ENCODE measurements at regions not wholly inside any gene's neighbourhood (a gene's known extent, or its start where the extent isn't known, plus 50 kb on each side); places are given as distances from the start of the nearest gene placed in this dataset.

- DNase-seq (no peak), ATAC-seq (no peak)
- Histone ChIP-seq H3K4me1 (ENCODE audit: control insufficient read depth, insufficient read depth, low read length) (no peaks in the 10 kb centered on the region), H3K27me3 (ENCODE audit: control insufficient read depth, insufficient read depth) (no peaks in the 10 kb centered on the region), H3K27ac (ENCODE audit: low read length) (no peak overlapping the region), H3K9me3 (ENCODE audit: control insufficient read depth, low read length) (no peaks in the 10 kb centered on the region), H3K4me3 (ENCODE audit: low read length) (no peak overlapping the region)
- 88% methylated on average over 8 of the region's 8 CpGs for WGBS
- intact Hi-C loops (cut with DNase I): no loop called here
Observed at GRCh38 chr5:66234241-66234640, 90.1 kb downstream of the SREK1 start.

DNA sequence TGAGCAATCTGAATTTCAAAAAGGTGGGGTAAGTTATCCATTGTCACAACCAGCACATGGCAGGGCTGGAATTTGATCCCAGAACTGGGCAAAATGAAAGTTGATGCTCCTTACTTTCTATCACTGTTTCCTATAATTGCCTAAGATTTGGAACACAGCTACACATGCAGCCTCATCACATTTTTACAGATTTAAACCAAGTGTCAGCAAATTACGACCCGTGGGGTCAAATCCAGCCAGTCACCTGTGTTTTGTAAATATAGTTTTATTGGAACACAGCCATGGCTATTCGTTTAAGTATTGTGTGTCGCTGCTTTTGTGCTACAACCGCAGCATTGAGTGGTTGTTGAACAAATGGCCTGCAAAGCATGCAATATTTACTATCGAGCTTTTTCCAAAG lies 94.3 kb downstream of the SREK1 start:
- WGBS: 84% methylated on average over 6 of the region's 6 CpGs
- H3K27me3 ChIP-seq (ENCODE audit: control insufficient read depth, insufficient read depth): no peaks in the 10 kb centered on the region

GRCh38 chr5:66239034-66239433 lies 94.9 kb downstream of the SREK1 start:
- no peaks in the 10 kb centered on the region for H3K4me1 ChIP-seq (ENCODE audit: control insufficient read depth, insufficient read depth, low read length)
- ATAC-seq: no peak

More for the DNA sequence above, 94.3 kb downstream of the SREK1 start:
- no peak for DNase-seq
- intact Hi-C loops (cut with DNase I): no loop called here
- Histone ChIP-seq H3K4me3 (ENCODE audit: low read length) (no peak overlapping the region), H3K27ac (ENCODE audit: low read length) (no peak overlapping the region), H3K9me3 (ENCODE audit: control insufficient read depth, low read length) (no peaks in the 10 kb centered on the region), H3K4me1 (ENCODE audit: control insufficient read depth, insufficient read depth, low read length) (no peaks in the 10 kb centered on the region)
- no peak for ATAC-seq

DNA sequence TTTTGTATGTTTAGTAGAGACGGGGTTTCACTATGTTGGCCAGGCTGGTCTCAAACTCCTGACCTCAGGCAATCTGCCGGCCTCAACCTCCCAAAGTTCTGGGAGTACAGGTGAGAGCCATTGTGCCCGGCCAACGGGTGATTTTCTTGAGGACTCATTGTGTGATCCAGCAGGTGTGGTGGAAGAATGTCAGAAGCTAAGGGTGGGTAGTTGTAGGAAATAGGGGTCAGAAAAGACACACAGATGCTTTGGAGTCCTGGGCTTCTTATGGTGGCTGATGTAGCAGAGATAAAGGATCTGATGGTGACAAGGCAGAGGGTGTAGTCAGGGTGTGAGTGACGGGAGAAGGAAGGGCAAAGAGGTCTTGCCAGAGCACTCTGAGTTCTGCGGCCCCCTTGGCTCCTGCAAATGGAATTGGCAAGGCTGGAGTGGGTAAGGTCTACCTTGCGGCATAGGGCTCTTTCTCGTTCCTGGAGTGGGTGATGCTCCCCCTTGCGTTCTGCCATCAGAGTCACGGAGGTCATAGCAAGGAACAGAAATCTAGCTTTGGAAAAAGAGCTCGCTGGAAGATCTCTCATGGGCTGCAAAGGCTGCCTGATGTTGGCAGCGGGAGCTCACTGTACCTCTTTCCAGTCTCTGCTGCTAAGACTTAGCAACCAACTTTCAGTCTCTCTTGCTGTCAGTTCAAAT lies 97.2 kb downstream of the SREK1 start:
- 87% methylated on average over 12 of the region's 12 CpGs for WGBS
- Histone ChIP-seq H3K4me3 (ENCODE audit: low read length) (no peak overlapping the region), H3K27ac (ENCODE audit: low read length) (no peak overlapping the region), H3K4me1 (ENCODE audit: control insufficient read depth, insufficient read depth, low read length) (no peaks in the 10 kb centered on the region), H3K9me3 (ENCODE audit: control insufficient read depth, low read length) (no peaks in the 10 kb centered on the region), H3K27me3 (ENCODE audit: control insufficient read depth, insufficient read depth) (no peaks in the 10 kb centered on the region)
- DNase-seq (no peak), ATAC-seq (no peak)
- intact Hi-C loops (cut with DNase I): no loop called here

More at GRCh38 chr5:66239034-66239433, 94.9 kb downstream of the SREK1 start:
- Histone ChIP-seq H3K9me3 (ENCODE audit: control insufficient read depth, low read length) (no peaks in the 10 kb centered on the region), H3K27me3 (ENCODE audit: control insufficient read depth, insufficient read depth) (no peaks in the 10 kb centered on the region), H3K4me3 (ENCODE audit: low read length) (no peak overlapping the region), H3K27ac (ENCODE audit: low read length) (no peak overlapping the region)
- intact Hi-C loops (cut with DNase I): no loop called here
- WGBS: 66% methylated on average over 1 of the region's 1 CpG
- DNase-seq: no peak

DNA sequence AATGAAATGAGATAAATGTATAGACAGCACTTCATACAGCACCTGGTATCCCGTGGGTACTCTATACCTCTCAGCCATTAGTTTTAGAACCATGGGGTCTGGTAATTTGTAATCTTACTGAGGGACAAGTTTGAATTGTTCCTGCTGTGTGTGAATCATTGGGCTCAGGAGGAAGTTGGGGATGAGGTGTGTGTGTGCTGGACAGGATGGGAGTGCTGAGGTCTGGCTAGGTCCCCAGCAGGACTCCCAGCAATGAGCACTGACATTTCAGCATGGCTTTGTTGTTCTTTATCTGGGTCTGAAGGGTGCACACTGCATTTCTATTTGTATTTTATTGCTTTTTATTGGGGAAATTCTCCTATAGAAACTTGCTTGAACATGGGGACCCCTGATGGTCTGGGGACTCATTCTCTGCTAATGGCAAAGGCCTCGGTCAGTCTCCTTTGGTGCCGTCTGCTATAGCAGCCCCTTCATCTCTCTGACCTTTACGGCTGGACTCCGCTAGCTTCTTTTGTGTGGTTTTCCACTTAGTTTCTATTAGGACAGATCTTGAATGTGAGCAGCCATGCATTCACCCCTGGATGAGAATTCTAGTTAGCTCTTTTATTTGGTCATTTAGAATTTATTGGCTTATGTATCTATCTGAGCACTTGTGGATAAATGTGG lies 98.1 kb downstream of the SREK1 start:
- intact Hi-C loops (cut with DNase I): no loop called here
- Histone ChIP-seq H3K27me3 (ENCODE audit: control insufficient read depth, insufficient read depth) (no peaks in the 10 kb centered on the region), H3K27ac (ENCODE audit: low read length) (no peak overlapping the region), H3K4me3 (ENCODE audit: low read length) (no peak overlapping the region), H3K4me1 (ENCODE audit: control insufficient read depth, insufficient read depth, low read length) (no peaks in the 10 kb centered on the region), H3K9me3 (ENCODE audit: control insufficient read depth, low read length) (no peaks in the 10 kb centered on the region)
- ATAC-seq (no peak), DNase-seq (no peak)
- 91% methylated on average over 5 of the region's 5 CpGs for WGBS

DNA sequence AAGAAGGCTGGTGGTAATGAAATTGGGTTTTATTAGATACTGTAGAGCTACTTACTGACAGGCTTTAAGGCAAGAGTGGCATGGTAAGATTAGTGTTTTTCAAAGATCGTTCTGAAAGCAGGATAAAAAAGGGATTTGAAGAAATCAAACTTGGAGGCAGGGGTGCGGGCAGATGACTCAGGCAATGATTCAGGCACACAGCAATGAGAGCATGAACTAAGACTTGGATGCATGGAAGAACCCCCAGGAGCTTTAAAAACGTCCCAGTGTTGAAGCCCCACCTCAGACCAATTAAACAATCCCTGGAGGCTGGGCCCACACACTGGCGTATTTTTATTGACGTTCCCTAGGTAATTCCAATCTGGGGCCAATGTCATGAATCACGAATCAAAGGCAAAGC lies 102.5 kb downstream of the SREK1 start:
- ATAC-seq (no peak), DNase-seq (no peak)
- Histone ChIP-seq H3K27me3 (ENCODE audit: control insufficient read depth, insufficient read depth) (no peaks in the 10 kb centered on the region), H3K4me3 (ENCODE audit: low read length) (no peak overlapping the region), H3K9me3 (ENCODE audit: control insufficient read depth, low read length) (no peaks in the 10 kb centered on the region), H3K27ac (ENCODE audit: low read length) (no peak overlapping the region), H3K4me1 (ENCODE audit: control insufficient read depth, insufficient read depth, low read length) (no peaks in the 10 kb centered on the region)
- intact Hi-C loops (cut with DNase I): no loop called here
- 79% methylated on average over 6 of the region's 6 CpGs for WGBS

DNA sequence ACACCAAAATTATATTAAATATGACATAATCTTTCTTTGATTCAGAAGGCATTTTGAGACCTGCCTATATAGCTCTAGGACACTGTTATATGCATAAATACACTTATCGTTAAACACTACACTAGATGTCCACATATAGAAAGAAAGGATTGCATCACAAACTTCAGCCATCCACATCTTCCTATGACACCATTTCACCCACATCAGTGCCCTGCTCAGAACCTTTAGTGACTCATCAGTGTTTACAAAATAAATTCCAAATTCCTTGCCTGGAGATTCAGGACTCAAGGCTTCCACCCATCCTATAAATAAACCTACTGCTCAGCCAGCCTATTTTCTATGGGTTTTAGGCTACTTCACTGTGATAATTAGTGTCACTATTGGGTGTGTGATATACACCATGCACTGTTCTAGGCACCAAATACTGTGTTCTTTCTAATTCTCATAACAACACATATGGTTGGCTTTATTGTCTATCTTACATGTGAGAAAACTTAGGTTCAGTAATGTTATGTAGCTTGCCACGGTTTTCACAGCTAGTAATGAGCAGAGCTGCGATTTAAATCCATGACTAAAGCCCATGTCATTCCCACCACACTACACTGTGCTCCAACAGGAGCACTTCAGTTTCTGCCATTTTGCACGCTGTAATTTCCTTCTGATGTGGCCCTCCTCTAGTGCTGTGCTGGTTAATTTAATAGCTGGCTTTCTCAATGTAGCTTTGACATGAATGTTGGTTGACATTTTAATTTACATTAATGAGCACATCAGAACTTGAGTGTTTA lies 103.3 kb downstream of the SREK1 start:
- ATAC-seq: no peak
- Histone ChIP-seq H3K9me3 (ENCODE audit: control insufficient read depth, low read length) (no peaks in the 10 kb centered on the region), H3K4me1 (ENCODE audit: control insufficient read depth, insufficient read depth, low read length) (no peaks in the 10 kb centered on the region), H3K27me3 (ENCODE audit: control insufficient read depth, insufficient read depth) (no peaks in the 10 kb centered on the region), H3K27ac (ENCODE audit: low read length) (no peak overlapping the region), H3K4me3 (ENCODE audit: low read length) (no peak overlapping the region)
- WGBS: 76% methylated on average over 4 of the region's 4 CpGs
- intact Hi-C loops (cut with DNase I): no loop called here
- no peak for DNase-seq

DNA sequence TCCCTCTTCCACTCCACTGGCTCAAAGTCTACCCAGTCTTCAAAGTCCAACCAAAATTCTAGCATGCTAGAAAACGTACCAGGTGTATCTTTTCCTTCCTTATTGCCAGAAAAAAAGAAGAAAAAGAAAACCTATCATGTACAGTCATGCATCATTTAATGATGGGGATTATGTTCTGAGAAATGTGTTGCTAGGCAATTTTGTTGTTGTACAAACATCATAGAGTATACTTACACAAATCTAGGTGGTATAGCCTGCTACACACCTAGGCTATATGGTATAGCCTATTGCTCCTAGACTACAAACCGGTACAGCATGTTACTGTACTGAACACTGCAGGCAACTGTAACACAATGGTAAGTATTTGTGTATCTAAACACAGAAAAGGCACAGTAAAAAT lies 104.8 kb downstream of the SREK1 start:
- intact Hi-C loops (cut with DNase I): no loop called here
- WGBS: 76% methylated on average over 2 of the region's 2 CpGs
- H3K27me3 ChIP-seq (ENCODE audit: control insufficient read depth, insufficient read depth): no peaks in the 10 kb centered on the region

GRCh38 chr5:66249920-66250319 lies 105.8 kb downstream of the SREK1 start:
- intact Hi-C loops (cut with DNase I): no loop called here
- WGBS: 84% methylated on average over 4 of the region's 4 CpGs
- Histone ChIP-seq H3K27me3 (ENCODE audit: control insufficient read depth, insufficient read depth) (no peaks in the 10 kb centered on the region), H3K4me1 (ENCODE audit: control insufficient read depth, insufficient read depth, low read length) (no peaks in the 10 kb centered on the region), H3K4me3 (ENCODE audit: low read length) (no peak overlapping the region), H3K27ac (ENCODE audit: low read length) (no peak overlapping the region), H3K9me3 (ENCODE audit: control insufficient read depth, low read length) (no peaks in the 10 kb centered on the region)
- DNase-seq (no peak), ATAC-seq (no peak)

More for the DNA sequence above, 104.8 kb downstream of the SREK1 start:
- Histone ChIP-seq H3K4me1 (ENCODE audit: control insufficient read depth, insufficient read depth, low read length) (no peaks in the 10 kb centered on the region), H3K9me3 (ENCODE audit: control insufficient read depth, low read length) (no peaks in the 10 kb centered on the region), H3K4me3 (ENCODE audit: low read length) (no peak overlapping the region), H3K27ac (ENCODE audit: low read length) (no peak overlapping the region)
- DNase-seq: no peak
- no peak for ATAC-seq

DNA sequence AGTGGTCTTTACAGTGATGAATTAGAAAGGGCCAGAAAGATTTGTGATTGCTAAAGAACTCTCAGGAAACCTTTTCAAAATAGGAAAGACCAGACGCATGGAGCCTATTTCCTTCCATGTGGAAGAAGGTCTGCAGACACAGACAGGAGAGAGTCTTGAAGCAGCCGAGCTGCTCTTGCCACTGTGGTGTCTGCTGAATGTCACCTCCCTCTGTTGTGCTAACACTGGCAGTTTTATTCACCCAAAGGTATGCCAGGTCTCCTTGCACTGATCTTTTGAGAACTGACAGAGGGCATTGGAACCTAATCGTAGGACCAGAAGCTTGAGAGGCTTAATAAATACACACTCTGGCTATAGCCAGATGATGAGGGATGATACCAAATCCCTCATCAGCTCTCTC lies 108.7 kb downstream of the SREK1 start:
- Histone ChIP-seq H3K27ac (ENCODE audit: low read length) (no peak overlapping the region), H3K4me3 (ENCODE audit: low read length) (no peak overlapping the region), H3K9me3 (ENCODE audit: control insufficient read depth, low read length) (no peaks in the 10 kb centered on the region), H3K4me1 (ENCODE audit: control insufficient read depth, insufficient read depth, low read length) (no peaks in the 10 kb centered on the region), H3K27me3 (ENCODE audit: control insufficient read depth, insufficient read depth) (no peaks in the 10 kb centered on the region)
- no peak for ATAC-seq
- WGBS: 64% methylated on average over 3 of the region's 3 CpGs
- intact Hi-C loops (cut with DNase I): no loop called here
- DNase-seq: no peak

DNA sequence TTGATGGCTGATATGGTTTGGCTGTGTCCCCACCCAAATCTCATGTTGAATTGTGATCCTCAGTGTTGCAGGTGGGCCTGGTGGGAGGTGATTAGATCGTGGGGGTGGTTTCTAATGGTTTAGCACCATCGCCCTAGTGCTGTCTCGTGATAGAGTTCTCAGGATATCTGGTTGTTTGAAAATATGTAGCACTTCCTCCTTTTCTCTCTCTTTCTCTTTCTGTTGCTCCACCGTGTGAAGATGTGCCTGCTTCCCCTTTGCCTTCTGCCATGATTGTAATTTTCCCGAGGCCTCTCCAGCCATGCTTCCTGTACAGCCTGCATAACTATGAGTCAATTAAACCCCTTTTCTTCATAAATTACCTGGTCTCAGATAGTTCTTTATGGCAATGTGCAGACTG lies 111.6 kb downstream of the SREK1 start:
- no peak for DNase-seq
- ATAC-seq: no peak
- no peak overlapping the region for H3K4me3 ChIP-seq (ENCODE audit: low read length)
- H3K4me1 ChIP-seq (ENCODE audit: control insufficient read depth, insufficient read depth, low read length): no peaks in the 10 kb centered on the region
- H3K27ac ChIP-seq (ENCODE audit: low read length): no peak overlapping the region
- H3K9me3 ChIP-seq (ENCODE audit: control insufficient read depth, low read length): no peaks in the 10 kb centered on the region
- intact Hi-C loops (cut with DNase I): no loop called here
- WGBS: 85% methylated on average over 5 of the region's 5 CpGs
- no peaks in the 10 kb centered on the region for H3K27me3 ChIP-seq (ENCODE audit: control insufficient read depth, insufficient read depth)

All from right cardiac atrium (tissue), 5 donors.